ENCODE measurements at regions not wholly inside any gene's neighbourhood (a gene's known extent, or its start where the extent isn't known, plus 50 kb on each side); places are given as distances from the start of the nearest gene placed in this dataset.

- TF ChIP-seq MYC (IDR thresholded peaks at IDR 0.05; ENCODE audit: low read depth, low read length) (no peak), POLR2A (IDR thresholded peaks at IDR 0.05; ENCODE audit: extremely low read depth, insufficient read length) (no peak), CTCF (IDR thresholded peaks at IDR 0.05; ENCODE audit: low read depth, low read length) (no peak), MAX (IDR thresholded peaks at IDR 0.05; ENCODE audit: low read depth, low read length) (no peak)
- H3K4me3 ChIP-seq (ENCODE audit: low read depth, low read length): no peak overlapping the region
- no peak for DNase-seq (ENCODE audit: low read depth)
These were observed 780.6 kb downstream of the INHBA start for GRCh38 chr7:40922316-40922670.

GRCh38 chr7:40921589-40922315, 781.1 kb downstream of the INHBA start:
- no peak for DNase-seq (ENCODE audit: low read depth)
- no peak overlapping the region for H3K4me3 ChIP-seq (ENCODE audit: low read depth, low read length)
- TF ChIP-seq POLR2A (IDR thresholded peaks at IDR 0.05; ENCODE audit: extremely low read depth, insufficient read length) (no peak), MAX (IDR thresholded peaks at IDR 0.05; ENCODE audit: low read depth, low read length) (no peak), MYC (IDR thresholded peaks at IDR 0.05; ENCODE audit: low read depth, low read length) (no peak), CTCF (IDR thresholded peaks at IDR 0.05; ENCODE audit: low read depth, low read length) (no peak)

- H3K4me3 ChIP-seq (ENCODE audit: low read depth, low read length): no peak overlapping the region
- no peak for TF ChIP-seq POLR2A (IDR thresholded peaks at IDR 0.05; ENCODE audit: extremely low read depth, insufficient read length)
- no peak for TF ChIP-seq MAX (IDR thresholded peaks at IDR 0.05; ENCODE audit: low read depth, low read length)
- TF ChIP-seq CTCF (IDR thresholded peaks at IDR 0.05; ENCODE audit: low read depth, low read length): no peak
- no peak for TF ChIP-seq MYC (IDR thresholded peaks at IDR 0.05; ENCODE audit: low read depth, low read length)
- no peak for DNase-seq (ENCODE audit: low read depth)
These were observed 784.0 kb downstream of the SUGCT start for GRCh38 chr7:40918701-40919271.

- TF ChIP-seq MYC (IDR thresholded peaks at IDR 0.05; ENCODE audit: low read depth, low read length): no peak
- no peak for TF ChIP-seq CTCF (IDR thresholded peaks at IDR 0.05; ENCODE audit: low read depth, low read length)
- TF ChIP-seq MAX (IDR thresholded peaks at IDR 0.05; ENCODE audit: low read depth, low read length): no peak
- TF ChIP-seq POLR2A (IDR thresholded peaks at IDR 0.05; ENCODE audit: extremely low read depth, insufficient read length): no peak
- no peak overlapping the region for H3K4me3 ChIP-seq (ENCODE audit: low read depth, low read length)
- DNase-seq (ENCODE audit: low read depth): no peak
These were observed 782.0 kb downstream of the SUGCT start for GRCh38 chr7:40916813-40917212.

GRCh38 chr7:40915071-40915470, 780.3 kb downstream of the SUGCT start:
- TF ChIP-seq MAX (IDR thresholded peaks at IDR 0.05; ENCODE audit: low read depth, low read length) (no peak), POLR2A (IDR thresholded peaks at IDR 0.05; ENCODE audit: extremely low read depth, insufficient read length) (no peak), CTCF (IDR thresholded peaks at IDR 0.05; ENCODE audit: low read depth, low read length) (no peak)
- H3K4me3 ChIP-seq (ENCODE audit: low read depth, low read length): no peak overlapping the region
- DNase-seq (ENCODE audit: low read depth): no peak
